GM19035 (cell line): ENCODE measurements at regions not wholly inside any gene's neighbourhood (a gene's known extent, or its start where the extent isn't known, plus 50 kb on each side); places are given as distances from the start of the nearest gene placed in this dataset.

Source experiments
- ATAC-seq: cut with Tn5 transposase; IDR thresholded peaks from one replicate; pipeline ENCODE4 v1.9.1; 2021; ENCODE audit not compliant: unreplicated experiment

GRCh38 chr19:31761281-31761913, 412.2 kb upstream of the TSHZ3 start:
- no peak for ATAC-seq

- no peak for ATAC-seq
Measured at GRCh38 chr19:31770223-31770622, 421.0 kb upstream of the TSHZ3 start.

GRCh38 chr19:31772915-31773314, 423.7 kb upstream of the TSHZ3 start:
- no peak for ATAC-seq

- no peak for ATAC-seq
Measured at GRCh38 chr19:31781542-31781941, 432.3 kb upstream of the TSHZ3 start.

GRCh38 chr19:31783592-31783991, 434.4 kb upstream of the TSHZ3 start:
- ATAC-seq, result no peak

GRCh38 chr19:31784671-31785101, 435.4 kb upstream of the TSHZ3 start:
- ATAC-seq, result no peak

GRCh38 chr19:31801611-31802010, 452.4 kb upstream of the TSHZ3 start:
- ATAC-seq, result no peak

GRCh38 chr19:31803835-31804446, 454.7 kb upstream of the TSHZ3 start:
- no peak for ATAC-seq

- ATAC-seq, result no peak
Measured at GRCh38 chr19:31804668-31805067, 455.4 kb upstream of the TSHZ3 start.

GRCh38 chr19:31810536-31811109, 461.4 kb upstream of the TSHZ3 start:
- no peak for ATAC-seq

- no peak for ATAC-seq
Measured at GRCh38 chr19:31817971-31818797, 468.9 kb upstream of the TSHZ3 start.

- ATAC-seq, result no peak
Measured at GRCh38 chr19:31818798-31819105, 469.5 kb upstream of the TSHZ3 start.

- no peak for ATAC-seq
Measured at GRCh38 chr19:31819837-31820236, 470.6 kb upstream of the TSHZ3 start.

GRCh38 chr19:31821346-31821745, 472.1 kb upstream of the TSHZ3 start:
- ATAC-seq, result no peak

GRCh38 chr19:31825134-31826094, 476.2 kb upstream of the TSHZ3 start:
- no peak for ATAC-seq

- no peak for ATAC-seq
Measured at GRCh38 chr19:31826325-31826724, 477.1 kb upstream of the TSHZ3 start.

- ATAC-seq, result no peak
Measured at GRCh38 chr19:31831421-31832175, 482.4 kb upstream of the TSHZ3 start.

- no peak for ATAC-seq
Measured at GRCh38 chr19:31832176-31832548, 482.9 kb upstream of the TSHZ3 start.

- no peak for ATAC-seq
Measured at GRCh38 chr19:31834070-31834469, 484.8 kb upstream of the TSHZ3 start.

GRCh38 chr19:31838163-31838815, 489.1 kb upstream of the TSHZ3 start:
- ATAC-seq, result no peak
